NCI-H526 treated with DMSO at 0.1 percent for 48 hours (cell line): ENCODE measurements at regions not wholly inside any gene's neighbourhood (a gene's known extent, or its start where the extent isn't known, plus 50 kb on each side); places are given as distances from the start of the nearest gene placed in this dataset.

Experiments used
- DNase-seq: peaks from one replicate; lab custom pipeline; 2025; lab: John Stamatoyannopoulos, UW

DNA sequence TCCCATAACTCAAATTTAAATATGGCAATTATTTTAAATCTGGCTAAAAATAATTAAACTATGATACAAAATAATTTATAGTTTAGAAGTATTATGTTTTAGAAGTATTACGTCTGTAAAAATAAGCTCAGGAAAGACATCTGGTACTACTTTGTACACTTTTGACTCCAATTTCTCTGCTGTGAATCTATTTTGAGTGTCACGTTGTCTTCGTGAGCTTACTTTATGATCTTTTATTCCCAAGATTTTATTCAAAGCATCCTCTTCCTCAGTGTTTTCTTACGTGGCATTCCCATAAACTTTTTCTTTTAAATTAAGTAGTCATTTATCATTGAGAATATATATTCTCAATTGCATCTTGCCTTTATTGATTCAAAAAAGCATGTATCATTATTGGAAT lies 223.3 kb upstream of the KCNJ16 start:
- no peak for DNase-seq

DNA sequence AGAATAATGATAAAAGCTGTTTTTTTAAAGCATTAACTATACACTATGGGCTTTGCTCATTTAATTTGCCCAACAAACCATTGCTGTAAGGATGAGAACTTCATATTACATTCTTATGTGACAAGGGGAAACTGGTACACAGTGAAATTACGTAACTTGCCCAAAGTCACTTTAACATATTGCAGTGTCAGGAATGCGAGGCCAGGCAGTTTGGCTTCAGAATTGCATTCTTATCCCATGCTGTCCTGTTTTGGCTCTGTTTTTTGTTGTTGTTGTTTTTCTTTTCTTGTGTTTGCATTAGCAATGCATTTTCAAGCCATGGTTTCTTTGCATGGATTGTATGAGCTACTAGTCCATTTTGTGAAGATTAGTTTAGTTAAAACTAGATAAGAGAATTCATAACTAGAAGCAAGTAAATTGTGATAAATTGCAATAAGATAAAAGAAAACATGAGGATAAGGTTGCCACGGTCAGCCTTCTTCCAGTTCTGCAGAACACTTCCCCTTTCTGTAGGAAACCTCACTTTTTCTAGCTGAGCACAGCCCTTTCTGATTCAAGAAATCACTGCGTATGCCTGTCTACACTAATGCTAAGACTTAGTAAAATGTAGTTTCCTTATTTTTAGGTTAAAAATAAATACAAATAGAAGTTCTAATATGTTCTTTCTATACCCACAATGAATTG lies 221.3 kb upstream of the KCNJ16 start:
- no peak for DNase-seq

DNA sequence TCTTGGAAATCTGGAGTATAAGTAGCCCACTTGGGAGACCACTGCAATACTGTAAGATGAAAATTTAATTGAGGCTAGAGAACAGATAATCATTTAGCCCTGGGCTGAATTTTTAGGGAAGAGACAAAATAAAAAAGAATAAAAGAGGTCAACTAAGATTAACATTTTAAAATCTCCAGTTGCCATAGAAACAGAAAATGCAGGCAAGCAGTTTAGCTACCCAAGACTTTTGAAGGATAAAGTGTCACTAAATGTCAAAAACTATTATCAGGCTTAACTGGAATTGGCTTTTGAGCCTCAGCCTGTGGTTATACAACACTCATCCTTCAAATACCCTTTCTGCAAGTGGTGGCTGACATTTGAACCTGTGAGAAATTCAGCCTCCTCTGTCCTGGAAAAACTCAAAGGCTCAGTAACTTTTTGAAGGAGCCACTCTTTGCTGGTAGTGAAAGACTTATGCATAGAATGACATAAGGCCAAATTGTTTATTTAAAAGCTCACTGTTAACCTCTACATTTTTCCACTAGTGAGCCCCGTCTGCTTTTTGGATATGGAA lies 220.7 kb upstream of the KCNJ16 start:
- DNase-seq, result no peak

DNA sequence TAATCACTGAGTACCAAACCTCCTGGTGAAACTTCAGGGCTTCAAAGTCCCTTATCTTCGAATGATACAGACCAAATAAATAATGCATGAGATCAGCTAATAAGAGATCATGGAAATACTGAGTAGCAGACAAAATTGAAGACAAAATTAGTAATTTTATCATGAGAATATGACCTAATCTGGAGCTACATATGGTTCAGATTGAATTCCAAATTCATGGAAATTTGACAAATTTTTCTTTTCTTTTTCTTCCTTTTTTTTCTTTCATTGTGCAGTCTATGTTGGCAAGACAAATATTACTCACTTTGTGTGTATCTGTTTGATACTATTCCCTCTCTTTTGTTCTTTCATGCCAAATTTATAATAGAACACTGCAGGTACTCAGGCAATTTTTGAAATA lies 218.1 kb upstream of the KCNJ16 start:
- no peak for DNase-seq

- no peak for DNase-seq
Measured at GRCh38 chr17:69857412-69857835, 217.6 kb upstream of the KCNJ16 start.

DNA sequence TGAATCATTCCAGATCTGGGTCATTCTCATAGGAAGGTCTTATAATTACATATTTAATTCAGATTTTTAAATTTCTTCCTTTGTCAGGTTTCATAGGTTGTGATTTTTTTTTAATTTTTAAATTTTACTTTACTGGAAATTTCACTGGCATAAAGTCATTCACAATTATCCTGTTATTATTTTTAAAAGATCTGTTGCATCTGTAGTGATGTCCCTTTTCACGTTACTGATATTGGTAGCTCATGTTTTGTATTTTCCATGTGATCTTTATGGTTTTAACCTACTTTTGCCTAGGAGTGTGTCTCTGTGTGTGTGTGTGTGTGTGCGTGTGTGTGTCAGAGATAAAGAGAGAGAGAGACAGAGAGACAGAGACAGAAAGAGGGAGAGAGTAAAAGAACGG lies 216.6 kb upstream of the KCNJ16 start:
- no peak for DNase-seq

DNA sequence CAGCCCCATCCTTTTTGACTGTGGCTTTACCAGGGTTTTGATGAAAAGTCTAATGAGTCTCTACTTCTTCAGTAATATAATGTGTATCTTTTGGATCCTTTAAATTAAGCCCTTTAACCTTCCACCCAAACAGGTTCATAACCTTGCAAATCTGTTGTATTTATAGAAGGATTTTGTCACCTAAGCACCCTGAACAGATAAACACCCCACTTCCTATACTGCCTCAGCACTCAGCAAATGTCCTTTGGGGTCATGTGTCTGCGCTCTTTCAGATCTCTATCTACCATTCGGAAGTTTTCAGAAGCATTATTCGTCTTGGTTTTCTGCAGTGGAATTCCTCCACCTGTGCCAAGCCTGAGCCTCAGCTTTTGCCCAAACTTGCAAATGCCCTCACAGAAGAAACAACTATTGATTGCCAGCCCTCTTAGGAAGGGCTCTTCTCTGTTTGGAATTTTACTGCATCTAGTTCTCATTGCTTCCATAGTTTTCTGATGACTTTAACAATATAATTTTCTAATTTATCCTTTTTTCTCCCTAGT lies 214.8 kb upstream of the KCNJ16 start:
- no peak for DNase-seq

- no peak for DNase-seq
Measured at GRCh38 chr17:69864462-69864861, 210.6 kb upstream of the KCNJ16 start.

DNA sequence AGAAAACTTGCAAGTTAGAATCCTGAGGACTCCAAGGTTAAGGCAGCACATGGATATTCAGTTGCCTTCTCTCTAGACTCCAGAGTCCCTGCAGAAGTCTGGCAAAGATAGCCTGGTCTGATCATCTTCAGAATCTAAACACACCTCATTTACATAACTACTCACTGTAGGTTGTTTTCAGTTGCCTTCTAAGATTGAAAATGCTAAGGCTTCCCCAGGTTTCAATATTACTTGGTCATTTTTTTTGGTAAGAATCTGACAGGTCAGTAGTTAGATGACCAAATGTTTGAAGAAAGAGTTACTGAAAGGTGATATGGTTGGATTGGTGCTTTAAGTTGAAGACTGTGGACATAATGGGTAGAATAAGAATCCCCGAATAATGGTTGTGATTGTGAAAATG lies 205.4 kb upstream of the KCNJ16 start:
- DNase-seq, result no peak

DNA sequence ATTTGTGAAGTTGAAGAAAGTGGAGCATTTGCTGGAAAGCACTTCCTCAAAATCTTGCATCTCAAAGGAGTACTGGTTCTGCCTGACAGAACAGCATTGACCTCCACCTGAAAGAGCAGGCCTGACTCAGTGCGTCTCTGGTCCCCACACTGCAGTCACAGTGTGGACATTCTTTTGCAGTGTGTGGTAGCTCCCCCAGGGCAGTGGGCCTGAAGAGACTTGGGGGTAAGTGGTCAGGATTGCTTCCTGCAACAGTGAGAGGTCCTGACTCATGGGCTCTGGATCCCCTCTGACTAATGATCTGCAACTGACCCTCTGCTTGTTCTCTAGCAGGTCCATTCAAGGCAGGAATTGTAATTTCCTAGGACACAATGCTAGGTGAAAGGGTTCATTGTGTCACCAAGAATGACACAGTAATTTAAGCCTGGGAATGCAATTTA lies 204.9 kb upstream of the KCNJ16 start:
- no peak for DNase-seq

DNA sequence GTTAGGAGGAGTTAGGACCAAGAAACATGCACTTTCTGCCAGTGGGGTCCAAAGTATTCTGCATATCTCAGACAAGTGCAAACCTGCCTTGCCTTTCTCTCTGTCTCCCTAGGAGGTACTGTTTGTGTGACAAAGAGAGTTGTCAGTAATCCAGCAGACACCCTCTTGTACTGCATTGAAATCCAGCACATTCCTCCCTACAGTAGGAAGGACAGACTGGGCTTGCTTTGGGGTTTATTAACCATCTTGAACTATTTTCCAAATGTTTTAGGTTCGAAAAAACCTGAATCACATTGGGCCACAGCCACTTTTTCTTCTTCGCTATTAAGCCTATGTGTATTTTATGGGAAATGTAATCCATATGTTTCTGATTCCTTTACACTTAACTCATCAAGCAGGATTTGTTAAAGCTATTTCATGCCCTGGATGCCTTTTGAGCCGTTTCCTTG lies 204.2 kb upstream of the KCNJ16 start:
- no peak for DNase-seq

DNA sequence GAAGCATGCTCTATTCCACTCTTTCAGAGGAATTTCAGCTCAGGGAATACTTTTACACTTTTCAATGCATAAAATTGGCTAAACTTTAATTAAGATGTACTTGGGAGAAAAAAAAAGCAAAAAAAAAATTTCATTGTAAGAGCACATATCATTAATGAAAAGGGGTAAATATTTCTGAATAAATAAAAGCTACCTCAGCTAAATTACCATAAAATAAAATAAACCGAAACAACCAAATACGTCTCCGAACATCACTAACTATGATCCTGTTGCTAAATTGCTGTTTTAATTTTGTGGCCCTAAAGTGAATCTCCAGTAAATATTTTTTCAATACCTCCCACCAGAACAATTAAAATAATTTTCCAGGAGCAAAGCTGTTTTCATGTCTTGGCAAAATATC lies 203.7 kb upstream of the KCNJ16 start:
- no peak for DNase-seq

DNA sequence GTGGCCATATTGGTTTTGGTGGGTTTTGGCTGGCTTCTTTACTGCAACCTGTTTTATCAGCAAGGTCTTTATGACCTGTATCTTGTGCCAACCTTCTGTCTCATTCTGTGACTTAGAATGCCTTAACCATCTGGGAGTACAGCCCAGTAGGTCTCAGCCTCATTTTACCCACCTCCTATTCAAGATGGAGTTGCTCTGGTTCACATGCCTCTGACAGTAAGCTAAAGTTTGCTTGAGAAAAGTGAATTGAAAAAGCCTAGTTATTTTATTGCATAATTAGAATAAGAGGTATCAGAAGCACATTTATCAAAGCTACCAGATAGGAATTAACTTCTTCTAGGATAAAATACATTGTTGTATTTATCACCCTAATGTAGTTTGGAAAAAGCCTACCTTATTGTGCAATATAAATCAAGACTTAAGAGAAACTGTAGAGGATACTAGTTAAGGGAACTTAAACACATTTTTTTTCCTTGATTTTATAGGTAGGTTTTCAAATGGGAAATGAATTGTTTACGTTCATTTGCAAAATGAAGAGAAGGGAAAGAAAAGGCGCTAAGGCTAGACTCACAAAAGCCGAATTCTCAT lies 202.3 kb upstream of the KCNJ16 start:
- DNase-seq, result no peak

- DNase-seq, result no peak
Measured at GRCh38 chr17:69874175-69874670, 200.8 kb upstream of the KCNJ16 start.

- DNase-seq, result no peak
Measured at GRCh38 chr17:69876757-69877156, 198.3 kb upstream of the KCNJ16 start.

GRCh38 chr17:69878661-69879060 lies 196.4 kb upstream of the KCNJ16 start:
- no peak for DNase-seq

GRCh38 chr17:69879576-69879975 lies 195.4 kb upstream of the KCNJ16 start:
- no peak for DNase-seq

GRCh38 chr17:69880591-69881112 lies 194.4 kb upstream of the KCNJ16 start:
- DNase-seq, result no peak

DNA sequence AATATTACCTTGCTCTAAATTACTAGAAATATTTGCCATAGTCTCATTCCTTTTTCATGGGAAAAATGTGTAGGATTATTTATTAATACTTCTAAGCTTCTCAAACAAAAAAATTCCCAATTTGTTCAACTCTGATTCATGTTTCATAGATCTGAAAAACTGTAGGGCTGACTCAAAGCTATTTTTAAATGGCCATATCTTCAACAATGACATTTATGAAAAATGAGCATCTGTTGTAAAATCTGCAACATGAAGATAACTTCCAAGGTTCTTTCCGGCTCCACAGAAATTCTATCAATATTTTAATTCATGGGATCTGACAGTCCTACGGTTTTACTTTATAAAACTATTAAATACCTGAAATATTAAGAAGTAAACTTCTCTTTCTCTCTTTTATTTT lies 192.7 kb upstream of the KCNJ16 start:
- DNase-seq, result no peak

- no peak for DNase-seq
Measured at GRCh38 chr17:69883120-69883519, 191.9 kb upstream of the KCNJ16 start.

DNA sequence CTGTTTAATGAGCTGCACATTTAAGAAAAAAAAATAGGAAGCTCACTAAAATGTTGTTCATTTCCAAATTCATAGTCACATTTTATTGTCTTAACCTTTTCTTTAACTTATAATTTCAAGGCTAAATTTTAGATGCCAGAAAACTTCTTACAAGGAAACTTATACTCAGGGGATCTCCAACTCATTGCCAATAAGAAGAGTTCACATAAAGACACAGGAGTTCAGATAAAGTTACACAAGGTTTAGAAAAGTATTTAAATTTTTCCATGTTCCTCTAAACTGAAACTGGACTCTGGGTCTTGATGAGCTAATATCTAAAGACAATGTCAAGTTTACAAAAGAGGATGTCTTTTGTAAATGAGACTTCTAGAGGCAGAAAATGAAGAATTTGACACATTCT lies 190.7 kb upstream of the KCNJ16 start:
- DNase-seq, result no peak

- no peak for DNase-seq
Measured at GRCh38 chr17:69884846-69885245, 190.2 kb upstream of the KCNJ16 start.

- DNase-seq, result no peak
Measured at GRCh38 chr17:69898601-69899000, 176.4 kb upstream of the KCNJ16 start.
